HEK293 (cell line): ENCODE measurements at regions not wholly inside any gene's neighbourhood (a gene's known extent, or its start where the extent isn't known, plus 50 kb on each side); places are given as distances from the start of the nearest gene placed in this dataset.

Experiments used
- CTCF ChIA-PET: fragments of 350-600 bp; formaldehyde crosslinking; extraction: SDS; loops from one replicate; lab custom pipeline; 2021; ENCODE audit warnings: antibody characterized with exemption; lab: Yijun Ruan, JAX
- POLR2A ChIA-PET: fragments of 300-600 bp; formaldehyde crosslinking; extraction: SDS; loops from one replicate; lab custom pipeline; 2020; ENCODE audit warnings: antibody characterized with exemption, inconsistent platforms; lab: Yijun Ruan, JAX
- H3K27ac ChIP-seq: fragments of 200-500 bp; sonication (Bioruptor generic); 2 replicates; pipeline ENCODE4 v1.5.1; 2014; ENCODE audit warnings: low read depth, low read length, control low read depth, inconsistent platforms; ENCODE audit errors: extremely low read depth
- H3K36me3 ChIP-seq, 2 experiments: fragments of 200-500 bp in 1 of 2; sonication (Bioruptor generic) in 1 of 2; 1 replicate in 1 of 2; 2 replicates in 1 of 2; pipeline ENCODE4 v1.5.1; 2014 to 2017; ENCODE audit warnings: inconsistent platforms in 2 of 2, low read length in 2 of 2; ENCODE audit not compliant: control insufficient read depth in 2 of 2, insufficient read depth in 1 of 2
- H3K4me1 ChIP-seq: fragments of 200-500 bp; sonication (Bioruptor generic); 2 replicates; pipeline ENCODE4 v1.5.1; 2014; ENCODE audit warnings: mild to moderate bottlenecking, low read length, inconsistent platforms; ENCODE audit not compliant: control insufficient read depth, insufficient read depth
- H3K4me3 ChIP-seq: 2 replicates; pipeline ENCODE4 v1.5.1; 2011; ENCODE audit warnings: low read depth, mild to moderate bottlenecking, control low read depth, low read length, moderate library complexity
- H3K9me3 ChIP-seq: fragments of 200-500 bp; sonication (Bioruptor generic); 2 replicates; pipeline ENCODE4 v1.5.1; 2014; ENCODE audit warnings: low read depth, low read length, inconsistent platforms; ENCODE audit not compliant: control insufficient read depth, insufficient read depth
- KLF1 ChIP-seq: fragments of 450-650 bp; formaldehyde crosslinking; IDR thresholded peaks from 2 replicates; pipeline ENCODE4 v1.5.1; 2016; ENCODE audit warnings: missing biosample characterization, missing genetic modification characterization
- KLF16 ChIP-seq: fragments of 450-650 bp; formaldehyde crosslinking; IDR thresholded peaks from 2 replicates; pipeline ENCODE4 v1.5.1; 2017; ENCODE audit warnings: missing biosample characterization, missing genetic modification characterization
- KLF7 ChIP-seq: fragments of 450-650 bp; formaldehyde crosslinking; IDR thresholded peaks from 2 replicates; pipeline ENCODE4 v1.5.1; 2016; ENCODE audit warnings: missing biosample characterization, missing genetic modification characterization, borderline replicate concordance
- MEIS1 ChIP-seq: sonication (generic); formaldehyde crosslinking; IDR thresholded peaks from 2 replicates; pipeline ENCODE4 v1.8.1; 2022; ENCODE audit warnings: missing genetic modification reagents, mild to moderate bottlenecking, borderline replicate concordance
- SCRT1 ChIP-seq: fragments of 450-650 bp; formaldehyde crosslinking; IDR thresholded peaks from 2 replicates; pipeline ENCODE4 v1.5.1; 2016; ENCODE audit warnings: missing biosample characterization, missing genetic modification characterization, borderline replicate concordance
- ZBTB20 ChIP-seq: fragments of 450-650 bp; formaldehyde crosslinking; IDR thresholded peaks from 2 replicates; pipeline ENCODE4 v1.5.1; 2016; ENCODE audit warnings: missing biosample characterization, missing genetic modification characterization
- ZBTB7A ChIP-seq: fragments of 450-650 bp; formaldehyde crosslinking; IDR thresholded peaks from 2 replicates; pipeline ENCODE4 v1.5.1; 2016; ENCODE audit warnings: low read depth, missing biosample characterization, missing genetic modification characterization
- ZIC2 ChIP-seq: fragments of 450-650 bp; formaldehyde crosslinking; IDR thresholded peaks from 2 replicates; pipeline ENCODE4 v1.5.1; 2016; ENCODE audit warnings: missing biosample characterization, missing genetic modification characterization
- ZNF121 ChIP-seq: fragments of 450-650 bp; formaldehyde crosslinking; IDR thresholded peaks from 2 replicates; pipeline ENCODE4 v1.5.1; 2016; ENCODE audit warnings: missing biosample characterization, missing genetic modification characterization
- ZNF155 ChIP-seq: fragments of 450-650 bp; formaldehyde crosslinking; IDR thresholded peaks from 2 replicates; pipeline ENCODE4 v1.5.1; 2016; ENCODE audit warnings: missing biosample characterization, missing genetic modification characterization
- ZNF16 ChIP-seq: fragments of 450-650 bp; formaldehyde crosslinking; IDR thresholded peaks from 2 replicates; pipeline ENCODE4 v1.5.1; 2016; ENCODE audit warnings: low read depth, missing biosample characterization, missing genetic modification characterization
- ZNF24 ChIP-seq: fragments of 450-650 bp; formaldehyde crosslinking; IDR thresholded peaks from 2 replicates; pipeline ENCODE4 v1.5.1; 2016; ENCODE audit warnings: missing biosample characterization, missing genetic modification characterization
- ZNF248 ChIP-seq: fragments of 450-650 bp; formaldehyde crosslinking; IDR thresholded peaks from 2 replicates; pipeline ENCODE4 v1.5.1; 2017; ENCODE audit warnings: missing biosample characterization, missing genetic modification characterization
- ZNF311 ChIP-seq: fragments of 450-650 bp; formaldehyde crosslinking; IDR thresholded peaks from 2 replicates; pipeline ENCODE4 v1.5.1; 2017; ENCODE audit warnings: missing biosample characterization, missing genetic modification characterization, borderline replicate concordance
- ZNF335 ChIP-seq: fragments of 450-650 bp; formaldehyde crosslinking; conservative IDR thresholded peaks from 2 replicates; pipeline ENCODE4 v1.5.1; 2016; ENCODE audit warnings: missing biosample characterization, missing genetic modification characterization
- ZNF341 ChIP-seq: fragments of 450-650 bp; formaldehyde crosslinking; IDR thresholded peaks from 2 replicates; pipeline ENCODE4; 2016; ENCODE audit warnings: low read depth, missing biosample characterization, missing genetic modification characterization
- ZNF521 ChIP-seq: fragments of 450-650 bp; formaldehyde crosslinking; IDR thresholded peaks from 2 replicates; pipeline ENCODE4 v1.5.1; 2017; ENCODE audit warnings: missing biosample characterization, mild to moderate bottlenecking, missing genetic modification characterization
- ZNF558 ChIP-seq: fragments of 450-650 bp; formaldehyde crosslinking; IDR thresholded peaks from 2 replicates; pipeline ENCODE4 v1.5.1; 2016; ENCODE audit warnings: missing biosample characterization, missing genetic modification characterization
- ZNF626 ChIP-seq: fragments of 450-650 bp; sonication (Bioruptor Pico); formaldehyde crosslinking; IDR thresholded peaks from 2 replicates; pipeline ENCODE4 v1.5.1; 2018; ENCODE audit warnings: missing biosample characterization, missing genetic modification characterization, inconsistent platforms
- ZNF670 ChIP-seq: fragments of 450-650 bp; formaldehyde crosslinking; IDR thresholded peaks from 2 replicates; pipeline ENCODE4 v1.5.1; 2016; ENCODE audit warnings: missing biosample characterization, missing genetic modification characterization, low read depth
- ZNF677 ChIP-seq: fragments of 450-650 bp; IDR thresholded peaks from 2 replicates; pipeline ENCODE4 v1.5.0; 2018; ENCODE audit warnings: missing biosample characterization, mild to moderate bottlenecking, missing genetic modification characterization, moderate library complexity
- ZNF707 ChIP-seq: fragments of 450-650 bp; formaldehyde crosslinking; IDR thresholded peaks from 2 replicates; pipeline ENCODE4 v1.5.1; 2016; ENCODE audit warnings: missing biosample characterization, missing genetic modification characterization
- ZNF777 ChIP-seq: fragments of 450-650 bp; formaldehyde crosslinking; IDR thresholded peaks from 2 replicates; pipeline ENCODE4 v1.5.1; 2017; ENCODE audit warnings: missing biosample characterization, missing genetic modification characterization, borderline replicate concordance
- ZNF843 ChIP-seq: fragments of 450-650 bp; formaldehyde crosslinking; IDR thresholded peaks from 2 replicates; pipeline ENCODE4 v1.5.1; 2016; ENCODE audit warnings: missing biosample characterization, missing genetic modification characterization
- TF ChIP-seq, protein P1 (sequence below): fragments of 450-650 bp; formaldehyde crosslinking; IDR thresholded peaks from 2 replicates; pipeline ENCODE4 v1.5.1; 2017; ENCODE audit warnings: missing biosample characterization, missing genetic modification characterization

DNA sequence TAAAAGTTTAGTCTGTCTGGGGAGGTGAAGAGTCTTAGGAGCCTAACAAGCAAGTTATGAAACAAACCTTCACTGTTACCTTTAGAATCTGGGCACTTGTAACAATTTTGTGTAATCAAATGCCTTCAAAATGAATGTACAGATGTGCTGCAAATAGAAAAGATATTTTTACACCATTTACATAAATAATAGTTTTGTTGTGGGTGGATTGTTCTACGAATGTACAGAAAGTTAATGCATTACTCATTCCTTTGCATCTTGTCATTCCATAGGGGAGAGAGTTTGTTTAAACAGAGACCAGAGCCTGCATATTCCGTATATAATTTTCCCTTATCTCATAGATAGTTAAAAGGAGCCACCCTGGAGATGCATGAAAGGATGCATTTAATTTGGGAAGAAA, 576.9 kb upstream of the SGCD start (continued):
- TF ChIP-seq ZNF558 (no peak), ZNF843 (tag by site-specific recombination) (no peak), ZNF341 (tag by site-specific recombination) (no peak), ZNF670 (no peak), ZNF777 (tag by site-specific recombination) (no peak)
- TF ChIP-seq, all 188 proteins: peak for 0

DNA sequence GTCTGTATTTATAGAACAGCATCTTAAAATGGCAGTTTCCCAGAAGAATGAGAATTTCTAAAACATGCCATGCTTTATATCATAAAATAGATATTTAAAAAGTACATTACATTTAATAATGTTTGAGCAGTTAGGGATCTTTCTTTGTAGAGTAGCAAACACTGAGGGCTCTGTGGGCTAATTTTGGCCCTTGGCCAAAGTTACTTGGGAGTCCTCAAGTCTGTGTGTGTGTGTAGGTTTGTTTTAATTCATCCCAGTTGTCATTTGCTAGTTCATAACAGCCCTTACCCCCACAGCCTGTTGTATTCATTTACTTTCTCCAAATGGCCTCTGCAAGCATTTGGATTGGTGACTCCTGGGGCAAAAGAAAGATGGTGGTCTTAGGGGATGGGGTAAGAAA, 576.4 kb upstream of the SGCD start:
- no peaks in the 10 kb centered on the region for H3K4me1 ChIP-seq
- H3K27ac ChIP-seq: no peak overlapping the region
- H3K36me3 ChIP-seq: no peaks in the 10 kb centered on the region
- no peak overlapping the region for H3K4me3 ChIP-seq
- ChIA-PET POLR2A (no interaction called here), CTCF (no interaction called here)
- H3K9me3 ChIP-seq: no peaks in the 10 kb centered on the region
- TF ChIP-seq ZNF248 (no peak), ZBTB7A (tag by site-specific recombination) (no peak), KLF16 (no peak), SCRT1 (tag by site-specific recombination) (no peak)
- TF ChIP-seq, protein P1, sequence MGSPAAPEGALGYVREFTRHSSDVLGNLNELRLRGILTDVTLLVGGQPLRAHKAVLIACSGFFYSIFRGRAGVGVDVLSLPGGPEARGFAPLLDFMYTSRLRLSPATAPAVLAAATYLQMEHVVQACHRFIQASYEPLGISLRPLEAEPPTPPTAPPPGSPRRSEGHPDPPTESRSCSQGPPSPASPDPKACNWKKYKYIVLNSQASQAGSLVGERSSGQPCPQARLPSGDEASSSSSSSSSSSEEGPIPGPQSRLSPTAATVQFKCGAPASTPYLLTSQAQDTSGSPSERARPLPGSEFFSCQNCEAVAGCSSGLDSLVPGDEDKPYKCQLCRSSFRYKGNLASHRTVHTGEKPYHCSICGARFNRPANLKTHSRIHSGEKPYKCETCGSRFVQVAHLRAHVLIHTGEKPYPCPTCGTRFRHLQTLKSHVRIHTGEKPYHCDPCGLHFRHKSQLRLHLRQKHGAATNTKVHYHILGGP (tag by site-specific recombination): no peak

GRCh38 chr5:155753943-155754581, 572.9 kb upstream of the SGCD start:
- ChIA-PET POLR2A (no interaction called here), CTCF (no interaction called here)
- no peaks in the 10 kb centered on the region for H3K36me3 ChIP-seq
- no peak overlapping the region for H3K27ac ChIP-seq
- H3K4me1 ChIP-seq: no peaks in the 10 kb centered on the region
- TF ChIP-seq ZNF626 (tag by site-specific recombination) (no peak), ZNF155 (tag by site-specific recombination) (no peak), KLF1 (tag by site-specific recombination) (no peak), KLF7 (no peak), ZNF335 (tag by site-specific recombination) (no peak), ZNF121 (tag by site-specific recombination) (no peak), ZBTB20 (no peak), ZIC2 (tag by site-specific recombination) (no peak), ZNF311 (tag by site-specific recombination) (no peak), ZNF707 (tag by site-specific recombination) (no peak), ZNF521 (tag by site-specific recombination) (no peak), ZNF16 (no peak), ZNF24 (tag by site-specific recombination) (no peak), ZNF677 (tag by site-specific recombination) (no peak), MEIS1 (CRISPR knock-in tag) (no peak)
- no peaks in the 10 kb centered on the region for H3K9me3 ChIP-seq
- H3K4me3 ChIP-seq: no peak overlapping the region
